T-helper 2 cell (primary cell): ENCODE measurements at regions not wholly inside any gene's neighbourhood (a gene's known extent, or its start where the extent isn't known, plus 50 kb on each side); places are given as distances from the start of the nearest gene placed in this dataset.

ENCODE experiments used
- DNase-seq, 5 experiments: peaks; one replicate each; pipeline versions ENCODE4 v3.0.0 to v3.0.0-alpha.2; 2012 to 2022

DNA sequence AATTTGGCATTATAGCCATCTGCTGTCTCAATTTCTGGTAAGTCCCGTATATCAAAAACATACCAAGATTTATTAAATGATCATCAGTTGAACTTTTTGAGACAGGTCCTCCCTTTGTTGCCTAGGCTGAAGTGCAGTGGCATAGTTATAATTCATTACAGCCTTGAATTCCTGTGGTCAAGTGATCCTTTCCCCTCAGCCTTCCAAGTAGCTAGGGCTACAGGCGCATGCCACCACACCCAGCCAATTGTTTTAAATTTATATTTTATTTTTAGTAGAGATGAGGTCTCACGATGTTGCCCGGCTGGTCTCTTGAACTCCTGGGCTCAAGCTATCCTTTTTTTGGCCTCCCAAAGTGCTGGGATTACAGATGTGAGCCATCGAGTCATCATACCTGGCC is 418.9 kb downstream of the ARHGEF28 start:
- no peak for DNase-seq

DNA sequence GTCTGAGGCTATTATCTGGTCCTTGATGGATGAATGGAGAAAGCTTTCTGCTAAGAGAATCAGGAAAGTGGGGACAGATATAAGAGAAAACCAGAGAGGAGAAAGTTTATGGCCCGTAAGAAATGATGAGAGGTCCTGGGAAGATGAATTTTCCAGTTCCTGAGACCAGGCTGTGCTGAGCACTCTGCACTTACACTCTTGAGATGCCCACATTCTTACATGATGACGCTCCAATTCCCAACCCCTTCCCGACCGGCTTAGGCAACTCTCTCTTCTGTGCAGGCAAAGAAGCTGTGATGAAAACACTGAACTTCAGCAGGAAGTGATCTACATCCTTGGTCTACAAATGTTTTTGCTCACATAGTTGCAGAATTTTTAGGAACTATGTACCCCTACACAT is 417.0 kb downstream of the ARHGEF28 start:
- DNase-seq, result no peak

DNA sequence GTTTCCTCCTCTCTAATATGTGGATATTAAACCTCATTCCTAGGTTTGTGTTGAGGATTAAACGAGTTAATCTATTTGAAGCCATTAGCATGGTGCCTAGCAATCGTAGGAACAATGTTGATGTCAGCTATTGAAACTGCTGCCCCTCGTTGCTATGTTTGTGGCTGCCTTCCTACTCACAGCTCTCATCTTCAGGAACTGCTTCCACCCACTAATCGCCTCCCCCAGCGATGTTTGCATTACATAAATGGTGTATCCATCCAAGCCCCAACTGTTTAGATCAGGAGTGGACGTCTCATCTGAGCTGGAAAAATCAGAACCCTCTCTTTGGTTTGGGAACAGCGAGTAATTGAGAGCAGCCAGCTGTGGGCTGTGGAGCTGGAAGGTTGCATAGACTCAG is 416.6 kb downstream of the ARHGEF28 start:
- DNase-seq, result no peak

DNA sequence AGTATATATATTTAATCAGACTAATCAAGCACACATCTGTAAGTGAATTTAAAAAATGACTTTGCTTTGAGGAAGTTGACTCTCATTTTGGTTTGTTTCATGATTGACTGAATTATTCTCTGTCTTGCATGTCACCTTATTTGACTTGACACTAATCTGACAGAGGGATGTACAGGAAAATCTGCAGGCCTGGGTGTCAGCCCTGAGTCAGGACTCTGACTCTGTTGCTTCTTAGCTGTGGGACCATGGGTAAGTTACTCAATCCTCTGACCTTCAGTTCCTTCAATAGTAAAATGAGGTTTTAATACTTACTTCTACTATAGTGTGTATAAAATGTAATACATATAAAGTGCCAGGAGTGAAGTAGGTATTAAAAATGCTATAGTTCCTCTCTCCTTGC is 415.9 kb downstream of the ARHGEF28 start:
- no peak for DNase-seq

DNA sequence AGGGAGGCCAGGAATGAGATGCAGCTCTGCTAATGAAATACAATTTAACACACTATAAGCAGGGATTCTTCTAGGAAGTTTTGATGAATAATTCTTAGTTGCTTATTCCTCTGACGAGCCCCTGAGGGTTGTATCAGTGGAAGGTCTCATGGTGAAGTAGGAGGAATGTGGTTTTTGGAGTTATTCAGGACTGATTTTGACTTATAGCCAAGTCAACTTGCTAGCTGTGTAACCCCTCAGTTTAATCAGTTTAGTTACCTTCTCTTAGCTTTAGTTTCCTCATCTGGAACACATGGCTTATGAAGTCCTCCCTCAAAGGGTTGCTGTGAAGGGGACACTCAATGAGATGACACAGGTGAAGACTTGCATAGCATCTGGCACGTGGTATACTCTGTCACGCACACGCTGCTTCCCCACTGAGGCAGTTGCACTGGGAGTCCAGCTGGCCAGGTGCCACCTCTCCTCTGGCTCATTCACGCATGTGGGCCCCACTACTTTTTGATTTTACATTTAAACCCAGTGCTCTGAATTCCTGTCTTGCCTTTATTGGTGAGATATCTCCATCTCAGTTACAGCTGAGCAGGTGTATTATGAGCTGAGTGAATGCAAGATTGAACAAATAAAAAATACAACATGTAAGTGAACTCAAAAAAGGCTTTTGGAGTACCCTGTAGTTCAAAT is 415.0 kb downstream of the ARHGEF28 start:
- DNase-seq, result no peak

DNA sequence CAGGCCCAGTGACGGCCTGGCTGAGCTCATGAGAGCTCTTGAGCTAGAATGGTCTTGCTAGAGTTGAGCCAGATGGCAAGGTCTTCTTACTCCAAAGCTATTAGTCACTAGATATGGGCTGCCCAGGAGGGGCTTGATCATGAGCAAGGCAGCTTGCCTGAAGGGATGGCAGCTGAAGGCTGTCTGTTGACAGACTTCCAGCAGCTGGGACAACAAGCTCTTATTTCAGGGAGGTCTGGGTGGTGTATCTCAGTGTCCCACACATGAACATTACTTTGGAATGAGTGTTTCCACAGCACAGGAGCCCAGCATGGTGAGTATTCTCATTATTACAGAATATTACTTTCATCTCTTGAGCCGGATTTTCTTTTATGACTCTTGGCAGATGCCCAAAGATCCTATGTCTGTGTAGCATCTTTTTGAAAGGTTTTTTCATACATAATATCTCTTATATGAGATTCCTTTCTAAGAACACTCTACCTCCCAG is 414.1 kb downstream of the ARHGEF28 start:
- no peak for DNase-seq

DNA sequence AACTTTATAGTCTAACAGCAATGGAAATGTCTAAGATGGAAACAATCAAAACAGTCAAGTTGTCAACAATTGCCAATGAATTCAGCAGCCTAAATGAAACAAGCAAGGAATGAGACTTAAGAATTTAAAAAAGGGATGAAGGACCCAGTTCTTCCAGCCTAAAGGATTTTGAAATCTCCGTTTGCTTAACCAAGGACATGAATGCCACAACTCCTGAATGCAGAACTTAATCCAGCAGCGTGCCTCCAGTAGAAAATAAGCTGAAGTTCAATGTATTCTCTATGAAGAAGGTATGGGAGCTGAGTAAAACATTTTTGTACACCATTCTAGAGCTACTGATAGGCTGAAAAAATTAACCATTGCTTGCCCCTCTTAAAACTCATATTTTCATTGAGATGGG is 411.3 kb downstream of the ARHGEF28 start:
- DNase-seq, result no peak

DNA sequence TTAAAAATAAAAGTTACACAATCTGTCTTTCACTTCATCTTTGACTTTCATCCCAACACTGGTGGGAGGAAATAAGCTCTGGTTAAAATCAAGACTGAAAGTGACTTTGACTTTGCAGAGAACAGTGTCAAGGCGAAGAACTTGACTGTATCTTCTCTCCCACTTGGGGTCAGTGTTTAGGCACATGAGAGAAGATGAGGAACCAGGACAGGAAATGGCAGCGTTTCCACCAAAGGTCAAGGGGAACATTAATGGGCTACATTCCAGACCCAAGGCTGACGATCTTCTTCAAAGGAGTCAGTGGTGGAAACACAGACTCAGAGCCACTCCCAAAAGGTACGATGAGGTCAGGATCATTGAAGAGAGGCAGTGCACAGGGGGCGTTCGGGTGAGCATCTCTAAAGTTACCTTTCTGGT is 409.5 kb downstream of the ARHGEF28 start:
- DNase-seq, result peak in 1 of 5 experiments; percentile 24

DNA sequence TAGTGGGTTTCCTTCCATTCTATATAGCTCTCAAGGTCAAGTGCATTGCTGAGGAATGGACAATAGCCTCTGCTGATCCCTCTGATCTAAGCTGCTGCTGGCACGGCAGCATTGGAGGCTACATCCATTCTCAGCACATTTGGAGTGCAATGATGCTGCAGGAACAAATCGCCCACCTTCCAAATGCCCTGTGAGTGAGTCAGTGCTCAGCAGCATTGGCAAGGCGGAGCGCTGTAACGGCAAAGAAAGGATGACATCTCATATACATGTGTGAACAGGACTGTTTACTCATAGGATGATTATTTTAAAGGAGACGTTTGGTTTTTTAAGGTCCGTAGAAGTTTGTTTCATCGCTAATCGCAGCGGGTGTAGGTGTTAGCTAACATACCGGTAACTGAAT is 408.7 kb downstream of the ARHGEF28 start:
- DNase-seq, result no peak

DNA sequence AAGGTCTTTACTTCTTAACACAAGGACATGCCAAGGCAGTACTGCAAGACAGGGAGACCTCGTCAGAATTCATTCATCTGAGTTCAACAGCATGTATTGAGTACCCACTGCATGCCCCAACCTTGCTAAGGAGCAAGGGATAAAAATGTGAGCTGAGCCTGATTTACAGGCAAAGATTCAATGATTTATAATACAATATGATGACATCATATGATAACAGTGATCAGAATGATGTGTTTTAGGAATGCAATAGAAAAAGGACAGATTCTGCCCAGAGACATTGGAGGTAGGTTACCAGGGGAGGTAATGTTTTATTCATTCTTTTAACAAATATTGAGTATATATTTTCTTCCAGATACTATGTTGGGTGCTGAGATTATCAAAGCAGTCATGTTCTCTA is 406.6 kb downstream of the ARHGEF28 start:
- no peak for DNase-seq

DNA sequence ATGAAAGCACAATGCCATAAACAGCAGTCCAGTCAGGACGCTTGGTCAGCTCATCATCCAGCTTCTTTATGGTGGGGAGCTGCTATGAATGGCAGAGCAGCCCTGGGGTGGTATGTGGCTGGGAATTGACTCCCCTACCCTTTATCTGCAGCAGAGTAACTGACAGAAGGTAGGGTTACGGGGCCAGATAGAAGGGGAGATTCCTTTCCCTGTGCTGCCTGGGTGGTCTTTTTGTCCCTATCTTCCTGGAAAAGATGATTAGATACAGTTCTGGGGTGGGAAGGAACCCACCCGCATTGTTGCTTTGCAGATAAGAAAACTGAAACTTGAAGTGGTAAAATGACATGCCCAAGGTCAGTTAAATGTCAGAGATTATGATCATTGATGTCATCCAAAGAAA is 405.5 kb downstream of the ARHGEF28 start:
- DNase-seq, result no peak

DNA sequence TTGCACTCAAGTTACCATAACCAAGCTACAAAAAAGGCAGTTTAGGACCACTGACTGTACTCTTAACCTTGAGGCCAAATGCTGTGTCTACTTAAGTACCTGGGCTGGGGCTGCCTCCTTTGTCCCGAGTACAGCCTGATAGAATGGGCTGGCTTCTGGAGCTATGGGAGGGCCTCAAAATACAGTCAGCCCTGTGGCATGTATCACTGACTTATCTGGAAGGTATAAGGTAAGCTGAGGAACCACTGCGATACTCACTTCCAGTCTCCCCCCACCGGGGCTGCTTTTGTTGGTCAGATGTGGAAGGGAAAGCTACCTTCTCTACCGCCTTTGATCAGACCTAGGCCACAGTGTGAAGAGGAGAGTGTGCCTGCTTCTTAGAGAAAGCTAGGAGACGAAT is 404.8 kb downstream of the ARHGEF28 start:
- DNase-seq, result no peak

DNA sequence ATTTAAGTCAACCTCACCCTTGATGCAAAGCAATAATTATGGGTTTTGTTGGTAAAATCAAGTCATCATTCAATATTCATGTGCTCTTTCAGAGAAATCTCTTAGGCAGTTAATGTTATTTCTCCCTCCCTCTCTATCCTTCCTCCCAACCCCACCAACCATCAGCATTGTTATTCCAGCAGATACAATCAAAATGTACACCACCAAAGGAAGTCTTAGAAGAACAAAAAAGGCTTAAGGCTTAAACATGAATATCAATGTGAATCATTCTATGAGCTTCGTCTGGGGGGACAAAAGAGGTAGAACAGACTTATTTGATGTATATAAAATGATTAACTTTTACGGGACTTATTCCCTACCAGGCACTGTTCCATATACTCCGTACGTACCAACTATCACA is 404.4 kb downstream of the ARHGEF28 start:
- no peak for DNase-seq

DNA sequence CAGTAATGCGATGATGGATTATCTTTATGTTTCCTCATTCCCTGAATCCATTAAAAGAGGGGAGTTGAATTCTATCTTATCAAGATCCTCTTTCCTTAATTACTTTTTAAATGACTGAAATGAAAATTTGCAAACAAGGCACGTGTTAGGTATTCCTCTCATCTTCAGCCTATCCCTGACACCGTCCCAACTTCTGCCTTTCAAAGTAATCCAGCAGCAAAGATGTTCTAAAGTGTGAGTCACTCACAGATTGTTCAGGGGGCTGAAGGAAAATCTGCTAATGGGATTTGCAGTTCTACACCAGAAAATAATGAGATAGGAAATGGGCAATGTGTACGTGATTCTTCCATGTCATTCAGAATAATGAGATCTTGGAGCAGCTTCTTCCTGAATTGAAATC is 403.0 kb downstream of the ARHGEF28 start:
- DNase-seq, result no peak

DNA sequence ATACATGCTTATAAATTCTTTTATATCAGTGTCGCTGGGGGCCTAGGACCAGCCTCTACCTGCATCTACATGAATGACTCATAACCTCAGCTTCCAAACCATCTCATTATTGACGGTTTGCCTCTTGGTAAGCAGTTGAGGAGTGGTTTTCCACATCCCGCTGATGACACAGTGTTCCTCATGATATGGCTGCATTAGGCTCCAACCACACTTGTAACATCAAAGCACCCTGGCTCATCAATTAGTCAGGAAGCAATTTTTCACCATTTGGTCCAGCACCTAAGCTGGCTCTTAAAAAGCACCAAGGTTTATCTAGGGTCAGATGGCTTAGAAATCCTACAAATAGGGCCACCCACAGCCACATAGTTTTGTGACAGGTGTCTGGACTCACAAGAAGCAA is 402.4 kb downstream of the ARHGEF28 start:
- no peak for DNase-seq

DNA sequence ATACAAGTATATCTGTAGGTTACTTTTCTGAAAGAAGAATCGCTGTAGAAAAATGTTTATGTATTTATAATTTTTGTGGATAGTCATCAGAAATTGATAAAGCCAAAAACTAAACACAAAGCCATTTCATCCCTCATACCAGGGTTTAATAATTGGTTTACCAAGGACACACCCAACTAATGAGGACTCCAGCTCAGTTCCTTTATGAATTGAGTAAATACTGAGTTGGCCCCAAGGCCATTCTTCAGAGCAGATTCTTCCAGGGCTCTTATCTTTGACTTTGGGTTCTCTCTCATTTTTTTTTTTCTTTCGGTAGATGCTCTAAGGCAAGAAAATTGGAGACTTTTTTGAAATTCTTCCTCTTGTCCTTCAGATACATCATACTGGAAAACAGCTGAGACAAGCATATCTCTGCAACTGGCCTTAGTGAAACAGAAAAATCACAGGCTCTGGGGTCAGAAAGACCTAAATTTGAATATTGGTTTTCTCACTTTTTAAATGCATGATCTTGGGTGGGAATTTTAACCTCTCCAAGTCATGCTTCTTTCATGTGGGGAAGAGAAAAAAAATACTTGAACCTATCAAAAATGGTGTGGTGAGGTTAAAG is 401.8 kb downstream of the ARHGEF28 start:
- DNase-seq, result no peak

DNA sequence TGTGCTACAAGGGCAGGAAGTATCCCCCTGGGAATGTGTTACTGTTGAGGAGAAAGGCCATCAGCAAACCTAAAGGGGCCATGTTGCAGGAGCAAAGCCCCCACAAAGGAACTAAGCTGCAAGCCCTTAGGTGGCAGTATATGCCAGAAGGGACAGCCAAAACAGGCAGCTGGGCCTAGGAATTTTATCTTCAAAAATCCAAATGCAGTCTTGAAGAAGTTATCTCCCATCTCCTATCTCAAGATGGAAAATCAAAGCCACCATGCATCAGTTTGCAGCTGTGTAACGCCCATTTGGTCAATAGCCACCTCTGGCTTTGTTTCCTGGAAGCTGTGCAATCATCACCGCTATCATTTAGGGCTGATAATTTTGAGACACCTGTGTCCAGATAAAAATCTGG is 400.3 kb downstream of the ARHGEF28 start:
- DNase-seq, result no peak

DNA sequence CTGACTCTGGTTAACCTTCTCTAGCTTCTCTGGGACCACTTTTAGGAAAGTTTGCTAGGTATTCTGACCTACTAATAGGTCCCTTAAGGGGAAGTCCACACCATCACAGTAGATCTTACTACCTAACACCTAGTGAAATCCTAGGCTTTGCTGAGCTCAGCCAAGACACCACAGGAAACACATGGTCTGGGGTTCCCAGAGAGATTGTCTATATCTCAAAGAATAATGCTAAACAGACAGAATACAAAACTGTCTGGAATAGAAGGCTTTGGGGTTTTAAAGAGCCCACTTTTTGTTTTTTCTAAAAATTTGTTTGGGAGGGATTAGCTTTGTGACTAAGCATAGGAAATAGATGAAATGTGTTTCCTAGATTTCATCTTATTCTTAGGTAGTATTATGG is 395.1 kb downstream of the ARHGEF28 start:
- DNase-seq, result no peak

DNA sequence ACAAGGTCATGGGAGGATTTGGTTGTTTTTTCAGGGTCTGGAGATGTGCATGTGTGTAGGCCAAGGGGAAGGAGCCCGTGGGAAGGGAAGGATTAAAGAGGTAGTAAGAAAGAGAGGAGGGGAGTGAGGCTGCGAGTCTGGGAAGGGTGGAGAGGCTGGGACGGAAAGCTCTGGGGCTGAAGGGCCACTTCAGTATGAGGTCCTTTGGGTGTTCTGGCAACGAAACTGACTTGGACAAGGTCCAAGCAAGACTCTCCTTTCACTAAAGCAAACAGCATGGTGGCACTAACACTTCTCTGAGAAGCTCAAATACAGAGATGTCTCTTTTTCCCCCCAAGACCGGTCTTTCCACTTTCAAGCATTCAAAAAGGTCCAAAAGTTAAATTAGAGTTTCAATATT is 394.5 kb downstream of the ARHGEF28 start:
- DNase-seq, result no peak

DNA sequence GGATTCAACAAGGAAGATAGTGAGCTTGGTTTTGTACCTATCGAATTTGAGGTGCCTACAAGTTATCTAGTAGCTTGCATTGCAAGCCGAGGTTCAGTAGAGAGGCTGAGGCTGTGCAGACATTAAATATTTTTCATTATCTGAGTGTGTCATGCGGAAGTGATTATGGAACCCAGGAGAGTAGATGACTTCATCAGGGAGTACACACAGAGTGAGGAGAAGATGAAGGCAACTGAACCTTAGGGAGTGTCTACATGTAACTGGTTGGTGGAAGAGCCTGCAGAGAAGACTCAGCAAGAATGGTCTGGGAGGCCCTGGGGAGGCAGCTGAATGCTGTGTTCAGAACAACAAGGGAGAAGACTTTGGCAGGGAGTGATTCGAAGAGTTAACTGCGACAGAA is 393.9 kb downstream of the ARHGEF28 start:
- no peak for DNase-seq

DNA sequence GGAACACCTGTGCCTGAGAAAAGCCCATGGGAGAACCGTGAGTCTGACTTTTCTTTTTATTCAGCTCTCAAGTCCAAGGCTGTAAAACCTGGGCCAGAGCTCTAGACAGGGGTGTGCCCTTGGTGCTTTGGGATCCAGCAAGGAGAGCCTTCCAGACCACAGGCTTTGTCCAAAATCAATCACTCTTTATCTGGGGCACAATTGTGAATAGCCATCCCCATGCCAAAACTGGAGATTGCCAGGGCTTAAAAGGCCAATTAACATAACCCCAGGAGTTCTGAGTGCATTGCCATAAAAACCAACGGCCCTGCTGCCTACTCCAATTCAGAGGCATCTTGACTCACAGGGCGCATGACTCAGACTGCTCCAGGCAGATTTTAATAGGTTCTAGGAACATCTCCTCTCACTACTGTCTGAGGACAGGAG is 391.8 kb downstream of the ARHGEF28 start:
- DNase-seq, result no peak

DNA sequence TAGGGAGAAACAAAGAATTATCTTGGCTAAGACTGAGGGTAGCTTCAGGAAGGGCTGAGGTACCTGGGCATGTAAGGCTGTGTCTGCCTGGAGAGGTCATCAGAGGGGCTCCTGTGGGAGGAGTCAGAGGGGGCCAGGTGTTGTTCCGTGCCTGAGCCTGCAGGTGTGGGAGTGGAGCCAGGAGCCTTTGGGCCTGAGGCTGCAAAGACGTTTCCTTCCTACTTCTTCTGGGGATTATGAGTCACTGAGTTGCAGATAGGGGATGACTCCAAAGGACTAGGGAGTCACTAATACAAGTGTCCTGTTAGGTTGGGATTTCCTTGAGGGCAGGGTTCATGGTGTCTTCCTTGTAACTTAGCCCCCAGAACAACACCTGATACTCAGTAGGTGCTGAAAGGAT is 391.1 kb downstream of the ARHGEF28 start:
- no peak for DNase-seq

DNA sequence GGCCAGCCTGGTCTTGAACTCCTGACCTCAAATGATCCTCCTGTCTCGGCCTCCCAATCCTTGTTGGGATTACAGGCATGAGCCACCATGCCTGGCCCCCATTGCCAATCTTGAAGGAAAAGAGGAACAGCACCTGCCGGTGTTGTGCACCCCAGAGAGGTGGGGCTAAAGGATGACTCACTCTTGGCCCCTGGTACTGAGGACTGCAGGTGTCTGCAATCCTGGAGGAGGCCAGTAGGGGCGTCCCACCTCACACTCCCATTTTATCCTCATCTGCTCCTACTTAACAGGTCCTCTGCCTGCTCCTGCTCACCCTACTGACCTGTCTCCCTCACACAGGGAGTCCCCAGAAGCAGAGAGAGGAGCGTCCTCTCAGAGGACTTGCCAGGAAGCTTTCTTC is 390.4 kb downstream of the ARHGEF28 start:
- no peak for DNase-seq

DNA sequence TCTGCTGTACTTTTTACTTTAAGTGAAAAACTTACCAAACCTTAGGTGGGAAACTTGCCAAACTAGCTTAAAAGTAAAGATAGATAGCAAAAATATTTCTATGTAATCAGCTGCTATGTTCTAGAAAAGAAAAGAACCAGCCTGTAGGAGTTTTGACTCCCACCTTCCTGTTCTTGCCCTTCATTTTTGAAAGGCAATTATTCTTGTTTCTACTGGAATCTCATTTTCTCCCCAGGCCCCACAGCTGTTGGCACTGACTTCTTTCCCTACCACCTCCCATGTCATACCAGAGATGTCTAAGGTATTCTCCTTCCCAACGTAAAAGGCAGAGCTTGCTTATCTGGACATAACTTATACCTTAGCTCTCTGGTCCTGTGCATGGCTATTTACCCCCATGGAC is 389.7 kb downstream of the ARHGEF28 start:
- DNase-seq, result no peak

DNA sequence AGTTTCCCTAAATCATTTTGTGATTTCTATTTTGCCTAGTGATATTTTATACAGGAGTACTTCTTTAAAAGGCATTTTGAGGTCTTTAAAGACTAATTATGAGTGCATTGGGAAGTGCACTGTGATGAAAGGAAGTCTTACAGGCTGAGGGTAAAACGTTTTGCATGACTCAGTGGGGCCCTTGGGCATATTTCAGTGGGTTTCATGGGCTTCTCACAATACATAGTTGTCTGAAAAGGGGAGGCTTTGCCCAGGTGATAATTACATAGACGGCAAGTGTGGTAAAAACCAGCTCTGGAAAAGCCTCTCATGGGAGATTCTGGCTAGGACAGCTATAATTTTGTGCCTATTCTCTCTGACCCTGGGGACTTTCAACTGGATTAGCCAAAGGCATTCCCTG is 387.2 kb downstream of the ARHGEF28 start:
- no peak for DNase-seq
